OCI-LY1 (cell line): ENCODE measurements at regions not wholly inside any gene's neighbourhood (a gene's known extent, or its start where the extent isn't known, plus 50 kb on each side); places are given as distances from the start of the nearest gene placed in this dataset.

ENCODE experiments used
- CTCF ChIP-seq: fragments of 200-600 bp; sonication (generic), shearing (Covaris generic); IDR thresholded peaks from 2 replicates; pipeline ENCODE4 v1.5.1; 2017; ENCODE audit warnings: mild to moderate bottlenecking, antibody characterized with exemption, low read length, moderate library complexity, mixed read lengths
- EZH2 ChIP-seq: fragments of 200-600 bp; sonication (generic), shearing (Covaris generic); IDR thresholded peaks from 2 replicates; pipeline ENCODE4 v1.8.0; 2017; ENCODE audit warnings: borderline replicate concordance, mixed run types, mild to moderate bottlenecking, antibody characterized with exemption, low read length, moderate library complexity, mixed read lengths

- TF ChIP-seq EZH2 (no peak), CTCF (no peak)
Observed at GRCh38 chr11:47912843-47913437, 64.8 kb upstream of the NUP160 start.
